ENCODE measurements at regions not wholly inside any gene's neighbourhood (a gene's known extent, or its start where the extent isn't known, plus 50 kb on each side); places are given as distances from the start of the nearest gene placed in this dataset.
"Not testable (repeated sequence)": the region's sequence is repeated elsewhere in the genome, so short reads cannot be mapped to it uniquely, and the experiment has no call there.

GRCh38 chr3:56924700-56925099 is 123.0 kb upstream of the ARHGEF3 start:
- not testable (repeated sequence) for TF ChIP-seq CTCF, POLR2A (IDR thresholded peaks at IDR 0.05)

Measured in adrenal gland (tissue), 5 donors.